ENCODE measurements at regions not wholly inside any gene's neighbourhood (a gene's known extent, or its start where the extent isn't known, plus 50 kb on each side); places are given as distances from the start of the nearest gene placed in this dataset.

- TF ChIP-seq EZH2phosphoT487 (IDR thresholded peaks at IDR 0.05; ENCODE audit: insufficient read depth, low read depth) = no peak
- no peak for TF ChIP-seq EZH2 (IDR thresholded peaks at IDR 0.05; ENCODE audit: insufficient read depth, poor library complexity, severe bottlenecking)
Measured at GRCh38 chr15:61381501-61381900, 152.4 kb upstream of the RORA start.
